ENCODE measurements at regions not wholly inside any gene's neighbourhood (a gene's known extent, or its start where the extent isn't known, plus 50 kb on each side); places are given as distances from the start of the nearest gene placed in this dataset.

GRCh38 chr2:217118559-217119284 lies 258.9 kb upstream of the TNP1 start:
- DNase-seq (ENCODE audit: low spot score) = no peak

- no peak for DNase-seq (ENCODE audit: low spot score)
Measured at GRCh38 chr2:217117523-217117922, 257.7 kb upstream of the TNP1 start.

GRCh38 chr2:217116610-217117009 lies 256.7 kb upstream of the TNP1 start:
- no peak for DNase-seq (ENCODE audit: low spot score)

GRCh38 chr2:217114117-217114516 lies 254.3 kb upstream of the TNP1 start:
- DNase-seq (ENCODE audit: low spot score) = no peak

- DNase-seq (ENCODE audit: low spot score) = no peak
Measured at GRCh38 chr2:217113491-217113890, 253.6 kb upstream of the TNP1 start.

GRCh38 chr2:217110550-217110949 lies 250.7 kb upstream of the TNP1 start:
- no peak for DNase-seq (ENCODE audit: low spot score)

GRCh38 chr2:217108575-217109027 lies 248.7 kb upstream of the TNP1 start:
- no peak for DNase-seq (ENCODE audit: low spot score)

- no peak for DNase-seq (ENCODE audit: low spot score)
Measured at GRCh38 chr2:217108086-217108485, 248.2 kb upstream of the TNP1 start.

GRCh38 chr2:217107480-217107879 lies 247.6 kb upstream of the TNP1 start:
- no peak for DNase-seq (ENCODE audit: low spot score)

- peak; percentile 8 for DNase-seq (ENCODE audit: low spot score)
Measured at GRCh38 chr2:217106650-217107014, 246.8 kb upstream of the TNP1 start.

GRCh38 chr2:217105733-217106649 lies 246.1 kb upstream of the TNP1 start:
- DNase-seq (ENCODE audit: low spot score) = peak; percentile 89

GRCh38 chr2:217103752-217104545 lies 244.1 kb upstream of the TNP1 start:
- no peak for DNase-seq (ENCODE audit: low spot score)

- no peak for DNase-seq (ENCODE audit: low spot score)
Measured at GRCh38 chr2:217102956-217103355, 243.1 kb upstream of the TNP1 start.

- no peak for DNase-seq (ENCODE audit: low spot score)
Measured at GRCh38 chr2:217101972-217102371, 242.1 kb upstream of the TNP1 start.

GRCh38 chr2:217099561-217099960 lies 239.7 kb upstream of the TNP1 start:
- DNase-seq (ENCODE audit: low spot score) = no peak

- no peak for DNase-seq (ENCODE audit: low spot score)
Measured at GRCh38 chr2:217098435-217098834, 238.6 kb upstream of the TNP1 start.

GRCh38 chr2:217097346-217097745 lies 237.5 kb upstream of the TNP1 start:
- no peak for DNase-seq (ENCODE audit: low spot score)

GRCh38 chr2:217096474-217097225 lies 236.8 kb upstream of the TNP1 start:
- DNase-seq (ENCODE audit: low spot score) = no peak

GRCh38 chr2:217095511-217096205 lies 235.8 kb upstream of the TNP1 start:
- no peak for DNase-seq (ENCODE audit: low spot score)

- DNase-seq (ENCODE audit: low spot score) = no peak
Measured at GRCh38 chr2:217092710-217093379, 233.0 kb upstream of the TNP1 start.

Measured in RKO (cell line).